ENCODE measurements at regions not wholly inside any gene's neighbourhood (a gene's known extent, or its start where the extent isn't known, plus 50 kb on each side); places are given as distances from the start of the nearest gene placed in this dataset.

- DNase-seq (ENCODE audit: low spot score) = no peak
Measured at GRCh38 chr1:29648026-29648425, 411.7 kb downstream of the PTPRU start.

- DNase-seq (ENCODE audit: low spot score) = no peak
Measured at GRCh38 chr1:29647581-29647980, 411.3 kb downstream of the PTPRU start.

- no peak for DNase-seq (ENCODE audit: low spot score)
Measured at GRCh38 chr1:29646161-29646775, 409.9 kb downstream of the PTPRU start.

- DNase-seq (ENCODE audit: low spot score) = no peak
Measured at GRCh38 chr1:29645586-29645985, 409.3 kb downstream of the PTPRU start.

- no peak for DNase-seq (ENCODE audit: low spot score)
Measured at GRCh38 chr1:29644812-29645211, 408.5 kb downstream of the PTPRU start.

GRCh38 chr1:29643838-29644440 lies 407.6 kb downstream of the PTPRU start:
- no peak for DNase-seq (ENCODE audit: low spot score)

- no peak for DNase-seq (ENCODE audit: low spot score)
Measured at GRCh38 chr1:29643281-29643680, 407.0 kb downstream of the PTPRU start.

GRCh38 chr1:29642519-29642918 lies 406.2 kb downstream of the PTPRU start:
- DNase-seq (ENCODE audit: low spot score) = no peak

- no peak for DNase-seq (ENCODE audit: low spot score)
Measured at GRCh38 chr1:29641921-29642320, 405.6 kb downstream of the PTPRU start.

- no peak for DNase-seq (ENCODE audit: low spot score)
Measured at GRCh38 chr1:29640428-29640785, 404.1 kb downstream of the PTPRU start.

- DNase-seq (ENCODE audit: low spot score) = no peak
Measured at GRCh38 chr1:29639741-29640427, 403.6 kb downstream of the PTPRU start.

- no peak for DNase-seq (ENCODE audit: low spot score)
Measured at GRCh38 chr1:29639156-29639736, 402.9 kb downstream of the PTPRU start.

GRCh38 chr1:29638281-29638680 lies 402.0 kb downstream of the PTPRU start:
- no peak for DNase-seq (ENCODE audit: low spot score)

GRCh38 chr1:29636936-29637335 lies 400.6 kb downstream of the PTPRU start:
- no peak for DNase-seq (ENCODE audit: low spot score)

GRCh38 chr1:29635501-29636263 lies 399.4 kb downstream of the PTPRU start:
- DNase-seq (ENCODE audit: low spot score) = no peak

- no peak for DNase-seq (ENCODE audit: low spot score)
Measured at GRCh38 chr1:29634746-29635335, 398.5 kb downstream of the PTPRU start.

GRCh38 chr1:29634324-29634723 lies 398.0 kb downstream of the PTPRU start:
- no peak for DNase-seq (ENCODE audit: low spot score)

- DNase-seq (ENCODE audit: low spot score) = no peak
Measured at GRCh38 chr1:29633771-29634170, 397.4 kb downstream of the PTPRU start.

- no peak for DNase-seq (ENCODE audit: low spot score)
Measured at GRCh38 chr1:29632806-29633615, 396.7 kb downstream of the PTPRU start.

- DNase-seq (ENCODE audit: low spot score) = no peak
Measured at GRCh38 chr1:29631836-29632805, 395.8 kb downstream of the PTPRU start.

Measured in Ammon's horn (tissue), 1 donor.